Lower leg skin (tissue), 3 donors: ENCODE measurements at regions not wholly inside any gene's neighbourhood (a gene's known extent, or its start where the extent isn't known, plus 50 kb on each side); places are given as distances from the start of the nearest gene placed in this dataset.

Experiments
- CTCF ChIP-seq, 3 donors: fragments of 450-650 bp; IDR thresholded peaks; one replicate each; pipeline ENCODE4 v1.5.1; 2016; ENCODE audit warnings: antibody characterized with exemption in 3 of 3, mild to moderate bottlenecking in 3 of 3, moderate library complexity in 2 of 3
- POLR2A ChIP-seq, 2 donors: fragments of 450-650 bp; IDR thresholded peaks; one replicate each; pipeline ENCODE4 v1.6.1; 2016 to 2017; ENCODE audit warnings: antibody characterized with exemption in 2 of 2, mild to moderate bottlenecking in 1 of 2, moderate library complexity in 1 of 2

- TF ChIP-seq CTCF (IDR thresholded peaks at IDR 0.05), result no peak
- no peak for TF ChIP-seq POLR2A (IDR thresholded peaks at IDR 0.05)
These were observed 705.5 kb downstream of the SLC4A3 start for GRCh38 chr2:220332886-220333285.
